Coronary artery (tissue), 2 donors: ENCODE measurements at regions not wholly inside any gene's neighbourhood (a gene's known extent, or its start where the extent isn't known, plus 50 kb on each side); places are given as distances from the start of the nearest gene placed in this dataset.

Source experiments
- DNase-seq: peaks from one replicate; pipeline ENCODE4 v3.0.0-alpha.2; 2017; ENCODE audit warnings: low spot score
- H3K27ac ChIP-seq, 2 donors: fragments of 200-600 bp; sonication (generic); one replicate each; pipeline ENCODE4 v1.5.1; 2016 to 2019
- H3K4me3 ChIP-seq: fragments of 200-600 bp; sonication (generic); 2 replicates; pipeline ENCODE4 v1.5.1; 2016; ENCODE audit warnings: mild to moderate bottlenecking, moderate library complexity
- CTCF ChIP-seq: fragments of 200-600 bp; sonication (generic); IDR thresholded peaks from one replicate; pipeline ENCODE4 v1.5.1; 2019; ENCODE audit warnings: antibody characterized with exemption

DNA sequence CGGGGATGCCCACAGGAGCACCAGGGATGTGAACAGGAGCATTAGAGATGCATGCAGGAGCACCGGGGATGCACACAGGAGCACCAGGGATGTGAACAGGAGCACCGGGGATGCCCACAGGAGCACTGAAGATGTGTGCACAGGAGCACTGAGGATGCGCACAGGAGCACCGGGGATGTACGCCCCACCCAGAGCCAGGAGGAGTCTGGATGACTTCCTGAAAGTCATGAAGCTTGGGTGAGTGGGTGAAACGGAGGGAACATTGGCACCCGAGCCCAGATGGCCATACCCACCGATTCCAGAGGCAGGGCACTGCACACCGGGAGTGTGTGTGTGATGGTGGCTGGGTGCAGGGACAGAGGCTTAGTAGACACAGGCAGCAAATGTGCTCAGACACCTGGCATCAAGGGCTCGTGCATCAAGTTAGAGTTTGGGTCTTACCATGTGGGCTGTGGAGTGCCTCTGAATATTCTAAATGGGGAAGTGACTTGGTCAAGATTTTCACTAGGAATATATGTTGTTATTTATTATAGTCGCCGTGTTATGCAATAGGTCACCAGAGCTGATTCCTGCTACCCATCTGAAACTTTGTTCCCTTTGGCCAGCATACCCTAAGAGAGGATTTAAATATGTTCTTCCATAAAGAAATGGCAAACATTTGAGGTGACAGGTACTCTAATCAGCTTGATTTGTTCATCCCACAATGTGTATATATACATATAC, 365.8 kb upstream of the MYT1L start:
- no peak overlapping the region for H3K27ac ChIP-seq
- no peak for TF ChIP-seq CTCF

DNA sequence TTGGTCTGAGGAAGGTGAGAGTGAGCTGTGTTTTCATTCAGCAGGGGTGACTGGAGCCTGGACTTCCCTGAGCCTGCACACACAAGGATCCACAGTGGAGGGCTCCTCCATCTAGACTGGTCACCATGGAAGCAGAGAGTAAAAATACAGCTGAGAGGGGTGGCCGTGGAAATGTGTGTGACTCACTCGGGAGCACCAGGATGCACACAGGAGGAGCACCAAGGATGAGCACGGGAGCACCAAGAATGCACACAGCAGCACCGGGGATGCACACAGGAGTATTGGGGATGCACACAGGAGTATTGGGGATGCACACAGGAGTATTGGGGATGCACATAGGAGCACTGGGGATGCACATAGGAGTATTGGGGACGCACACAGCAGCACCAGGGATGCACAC, 365.2 kb upstream of the MYT1L start:
- H3K27ac ChIP-seq, result no peak overlapping the region
- DNase-seq, result no peak
- TF ChIP-seq CTCF, result no peak
- H3K4me3 ChIP-seq, result no peak overlapping the region

More for the DNA sequence above, 365.8 kb upstream of the MYT1L start:
- H3K4me3 ChIP-seq, result no peak overlapping the region
- DNase-seq, result no peak

DNA sequence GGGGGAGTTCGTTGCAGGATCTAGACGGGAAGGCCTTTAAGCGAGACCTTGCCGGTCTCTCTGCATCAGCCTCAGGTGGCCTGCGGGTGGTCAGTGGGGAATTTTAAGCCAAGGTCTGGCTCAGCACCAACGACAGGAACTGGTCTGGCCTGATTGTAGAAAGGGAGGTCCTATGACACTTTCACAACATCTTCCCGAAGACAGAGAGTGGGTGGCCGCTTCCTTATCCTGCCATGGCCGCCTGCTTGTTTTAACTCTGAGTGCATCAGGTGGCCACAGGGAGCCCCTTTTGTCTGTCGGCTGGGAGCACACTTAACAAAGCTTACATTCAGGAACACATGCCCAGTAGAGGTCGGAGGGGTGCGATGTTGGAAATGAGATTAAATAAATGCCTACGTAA, 363.7 kb upstream of the MYT1L start:
- TF ChIP-seq CTCF, result no peak
- H3K4me3 ChIP-seq, result no peak overlapping the region
- no peak overlapping the region for H3K27ac ChIP-seq
- no peak for DNase-seq

DNA sequence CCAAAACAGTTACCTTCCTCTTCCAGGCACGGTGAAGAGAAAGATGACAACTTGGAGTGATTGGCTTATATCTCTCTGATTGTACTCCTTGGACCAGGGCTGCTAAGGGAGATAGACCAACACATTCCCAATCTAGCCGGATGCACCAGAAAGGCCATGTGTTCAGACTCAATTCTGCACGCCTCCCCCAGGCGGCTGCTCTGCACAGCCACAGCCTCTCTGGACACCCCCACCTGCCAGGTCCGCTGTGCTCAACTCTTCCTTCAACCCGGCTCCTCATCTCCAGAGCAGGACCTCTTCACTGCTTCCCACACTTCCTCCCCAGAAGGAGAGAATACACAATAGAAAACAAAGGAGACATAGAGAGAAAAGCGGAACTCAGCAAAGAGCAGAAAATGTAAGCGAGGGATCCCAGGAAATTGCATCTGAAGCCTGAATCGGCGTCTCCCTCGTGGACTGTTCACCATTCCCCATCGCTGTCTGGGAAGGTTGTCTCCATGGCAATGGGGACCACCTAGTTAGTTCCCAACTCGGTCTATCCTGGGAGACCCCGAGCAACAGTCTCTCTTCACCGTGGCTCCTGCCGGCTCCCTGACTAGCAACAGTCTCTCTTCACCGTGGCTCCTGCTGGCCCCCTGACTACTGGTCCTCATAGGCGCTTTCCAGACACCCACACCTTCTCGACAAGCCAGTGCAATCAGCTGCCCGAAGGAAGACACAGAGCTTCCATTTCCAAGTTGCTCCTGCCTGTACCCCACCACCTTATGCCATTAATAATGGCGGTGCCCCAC, 361.7 kb upstream of the MYT1L start:
- H3K4me3 ChIP-seq, result no peak overlapping the region
- DNase-seq, result no peak
- no peak overlapping the region for H3K27ac ChIP-seq
- no peak for TF ChIP-seq CTCF

DNA sequence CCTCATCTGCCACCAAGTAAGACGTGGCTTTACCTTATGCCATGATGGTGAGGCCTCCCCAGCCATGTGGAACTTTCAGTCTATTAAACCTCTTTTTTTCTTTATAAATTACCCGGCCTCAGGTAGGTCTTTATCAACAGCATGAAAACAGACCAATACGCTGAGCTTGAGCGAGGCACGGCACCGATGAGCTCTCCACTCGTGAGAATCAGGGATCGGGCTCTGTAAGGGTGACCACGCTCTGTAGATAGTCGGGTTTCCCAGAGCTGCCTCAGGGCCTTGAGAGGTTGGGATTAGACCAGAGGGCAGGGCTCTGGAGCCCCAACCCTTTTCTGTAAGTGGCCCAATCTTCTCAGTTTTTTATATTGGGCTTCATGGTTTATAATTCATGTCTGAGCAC, 360.3 kb upstream of the MYT1L start:
- no peak for TF ChIP-seq CTCF
- Histone ChIP-seq H3K4me3 (no peak overlapping the region), H3K27ac (no peak overlapping the region)
- no peak for DNase-seq

GRCh38 chr2:2690985-2691384, 359.9 kb upstream of the MYT1L start:
- no peak for DNase-seq
- no peak overlapping the region for H3K4me3 ChIP-seq
- no peak overlapping the region for H3K27ac ChIP-seq
- no peak for TF ChIP-seq CTCF

- no peak for DNase-seq
- no peak for TF ChIP-seq CTCF
- Histone ChIP-seq H3K4me3 (no peak overlapping the region), H3K27ac (no peak overlapping the region)
Observed at GRCh38 chr2:2689306-2689705, 358.2 kb upstream of the MYT1L start.
